GM06990 (cell line): ENCODE measurements at regions not wholly inside any gene's neighbourhood (a gene's known extent, or its start where the extent isn't known, plus 50 kb on each side); places are given as distances from the start of the nearest gene placed in this dataset.

Experiments
- DNase-seq: peaks from one replicate; pipeline ENCODE4 v3.0.0-alpha.2; 2011; ENCODE audit not compliant: insufficient read length; ENCODE audit errors: extremely low read depth
- H3K27me3 ChIP-seq: replicated peaks from 2 replicates; pipeline ENCODE4 v1.6.0; 2011; ENCODE audit warnings: low read length; ENCODE audit not compliant: control insufficient read depth, insufficient read depth
- H3K36me3 ChIP-seq: 2 replicates; pipeline ENCODE4 v1.5.1; 2011; ENCODE audit warnings: low read length; ENCODE audit not compliant: control insufficient read depth, insufficient read depth
- H3K4me3 ChIP-seq: replicated peaks from 2 replicates; pipeline ENCODE4 v1.5.1; 2011; ENCODE audit warnings: low read depth, mild to moderate bottlenecking, control low read depth, low read length
- CTCF ChIP-seq: IDR thresholded peaks from 2 replicates; pipeline ENCODE4 v1.5.1; 2011; ENCODE audit warnings: low read length, control low read depth, mild to moderate bottlenecking, inconsistent platforms; ENCODE audit not compliant: insufficient read depth, poor library complexity, severe bottlenecking

GRCh38 chr3:63030666-63031065 is 155.4 kb upstream of the CADPS start:
- Histone ChIP-seq H3K4me3 (no peak overlapping the region), H3K36me3 (no peaks in the 10 kb centered on the region), H3K27me3 (no peaks in the 10 kb centered on the region)
- no peak for TF ChIP-seq CTCF
- no peak for DNase-seq

GRCh38 chr3:63032881-63033280 is 157.7 kb upstream of the CADPS start:
- no peak for TF ChIP-seq CTCF
- no peak for DNase-seq
- Histone ChIP-seq H3K4me3 (no peak overlapping the region), H3K36me3 (no peaks in the 10 kb centered on the region), H3K27me3 (no peaks in the 10 kb centered on the region)

GRCh38 chr3:63034101-63034500 is 158.9 kb upstream of the CADPS start:
- DNase-seq, result no peak
- Histone ChIP-seq H3K36me3 (no peaks in the 10 kb centered on the region), H3K4me3 (no peak overlapping the region), H3K27me3 (no peaks in the 10 kb centered on the region)
- no peak for TF ChIP-seq CTCF

GRCh38 chr3:63037116-63037515 is 161.9 kb upstream of the CADPS start:
- no peak overlapping the region for H3K4me3 ChIP-seq
- no peak for TF ChIP-seq CTCF
- no peaks in the 10 kb centered on the region for H3K27me3 ChIP-seq
- H3K36me3 ChIP-seq, result no peaks in the 10 kb centered on the region
- DNase-seq, result no peak

- H3K27me3 ChIP-seq, result no peaks in the 10 kb centered on the region
- no peak overlapping the region for H3K4me3 ChIP-seq
- DNase-seq, result no peak
- H3K36me3 ChIP-seq, result no peaks in the 10 kb centered on the region
- no peak for TF ChIP-seq CTCF
These were observed 167.6 kb upstream of the CADPS start for GRCh38 chr3:63042833-63043232.

GRCh38 chr3:63043631-63044030 is 168.4 kb upstream of the CADPS start:
- Histone ChIP-seq H3K4me3 (no peak overlapping the region), H3K27me3 (no peaks in the 10 kb centered on the region), H3K36me3 (no peaks in the 10 kb centered on the region)
- TF ChIP-seq CTCF, result no peak
- no peak for DNase-seq
